ENCODE measurements at regions not wholly inside any gene's neighbourhood (a gene's known extent, or its start where the extent isn't known, plus 50 kb on each side); places are given as distances from the start of the nearest gene placed in this dataset.

DNA sequence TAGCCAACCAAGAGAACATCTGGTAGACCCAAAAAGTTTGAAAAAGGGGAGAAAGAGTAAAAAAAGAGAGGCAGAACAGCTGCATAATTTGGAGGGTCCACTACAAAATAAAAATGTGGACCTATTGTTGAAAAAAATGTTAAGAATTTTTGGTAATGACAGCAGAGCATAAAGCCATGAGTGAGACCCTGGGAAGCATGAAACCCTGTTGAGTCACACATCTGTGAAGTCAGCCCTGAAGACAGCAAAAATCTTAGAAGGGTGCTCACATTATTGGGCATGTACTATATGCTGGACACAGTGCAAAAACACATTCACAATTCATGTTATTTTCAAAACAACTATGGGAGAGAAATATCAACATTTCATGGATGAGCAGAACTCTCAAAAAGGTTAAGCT lies 56.4 kb upstream of the LIFR start (continued):
- TF ChIP-seq, protein P1, sequence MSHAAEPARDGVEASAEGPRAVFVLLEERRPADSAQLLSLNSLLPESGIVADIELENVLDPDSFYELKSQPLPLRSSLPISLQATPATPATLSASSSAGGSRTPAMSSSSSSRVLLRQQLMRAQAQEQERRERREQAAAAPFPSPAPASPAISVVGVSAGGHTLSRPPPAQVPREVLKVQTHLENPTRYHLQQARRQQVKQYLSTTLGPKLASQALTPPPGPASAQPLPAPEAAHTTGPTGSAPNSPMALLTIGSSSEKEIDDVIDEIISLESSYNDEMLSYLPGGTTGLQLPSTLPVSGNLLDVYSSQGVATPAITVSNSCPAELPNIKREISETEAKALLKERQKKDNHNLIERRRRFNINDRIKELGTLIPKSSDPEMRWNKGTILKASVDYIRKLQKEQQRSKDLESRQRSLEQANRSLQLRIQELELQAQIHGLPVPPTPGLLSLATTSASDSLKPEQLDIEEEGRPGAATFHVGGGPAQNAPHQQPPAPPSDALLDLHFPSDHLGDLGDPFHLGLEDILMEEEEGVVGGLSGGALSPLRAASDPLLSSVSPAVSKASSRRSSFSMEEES (CRISPR knock-in tag; IDR thresholded peaks at IDR 0.05) = no peak

DNA sequence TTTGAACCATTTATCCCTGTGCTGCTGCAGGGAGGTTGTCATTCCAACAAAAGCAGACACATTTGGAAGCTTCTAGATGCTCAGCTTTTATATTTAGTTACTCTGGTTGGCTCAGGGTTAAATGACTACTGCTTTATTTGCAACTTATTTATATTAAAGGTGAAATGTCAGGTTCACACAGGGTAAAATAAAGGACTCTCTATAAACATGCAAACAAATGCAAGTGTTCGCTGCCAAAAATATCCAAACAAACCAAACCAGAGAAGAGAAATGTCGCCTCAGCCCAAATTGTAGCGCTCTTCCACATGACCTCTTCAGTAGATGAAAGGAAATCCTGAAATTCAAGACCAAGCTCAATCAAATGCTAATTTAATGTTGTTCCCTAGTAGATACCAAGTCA lies 57.0 kb upstream of the LIFR start:
- DNase-seq (ENCODE audit: low spot score) = no peak
- no peak for FAIRE-seq
- no peak for ATAC-seq

More for the DNA sequence above, 57.0 kb upstream of the LIFR start:
- Histone ChIP-seq H3K79me2 (ENCODE audit: insufficient read depth, low read length) (no peaks in the 10 kb centered on the region), H3K36me3 (replicated peaks in 1 of 2; ENCODE audit: control insufficient read depth in 1 of 2, insufficient read depth in 2 of 2, low read length in 2 of 2) (no peaks in the 10 kb centered on the region), H3K4me3 (replicated peaks in 1 of 3; ENCODE audit: insufficient read depth in 1 of 3, low read depth in 2 of 3, low read length in 3 of 3) (no peak overlapping the region), H3K27ac (ENCODE audit: extremely low read length, insufficient read depth, low read length) (no peak overlapping the region), H3K4me2 (ENCODE audit: low read depth, low read length) (no peak overlapping the region), H3K27me3 (ENCODE audit: control insufficient read depth in 1 of 2, insufficient read depth in 2 of 2, low read length in 2 of 2) (0 out of 5 replicates have a peak, but pooled peaks cover 0 to 3% of the 10 kb centered on the region in 2 experiments), H2AFZ (ENCODE audit: low read length) (no peak overlapping the region), H4K20me1 (ENCODE audit: insufficient read depth, low read length) (no peaks in the 10 kb centered on the region), H3K9ac (ENCODE audit: insufficient read depth, low read depth, low read length) (no peak overlapping the region), H3K4me1 (ENCODE audit: insufficient read depth, low read length) (no peaks in the 10 kb centered on the region), H3K9me3 (ENCODE audit: low read length) (no peaks in the 10 kb centered on the region)
- in situ Hi-C loops (cut with HindIII; ENCODE audit: extremely low pct_ligation_motif_present, low pct_unique_long_range_greater_than_20kb) = no loop called here
- TF ChIP-seq NR1H2 (CRISPR knock-in tag; IDR thresholded peaks at IDR 0.05; ENCODE audit: borderline replicate concordance, low read depth) (no peak), ZNF709 (CRISPR knock-in tag; IDR thresholded peaks at IDR 0.05) (no peak)
- TF ChIP-seq, protein P2, sequence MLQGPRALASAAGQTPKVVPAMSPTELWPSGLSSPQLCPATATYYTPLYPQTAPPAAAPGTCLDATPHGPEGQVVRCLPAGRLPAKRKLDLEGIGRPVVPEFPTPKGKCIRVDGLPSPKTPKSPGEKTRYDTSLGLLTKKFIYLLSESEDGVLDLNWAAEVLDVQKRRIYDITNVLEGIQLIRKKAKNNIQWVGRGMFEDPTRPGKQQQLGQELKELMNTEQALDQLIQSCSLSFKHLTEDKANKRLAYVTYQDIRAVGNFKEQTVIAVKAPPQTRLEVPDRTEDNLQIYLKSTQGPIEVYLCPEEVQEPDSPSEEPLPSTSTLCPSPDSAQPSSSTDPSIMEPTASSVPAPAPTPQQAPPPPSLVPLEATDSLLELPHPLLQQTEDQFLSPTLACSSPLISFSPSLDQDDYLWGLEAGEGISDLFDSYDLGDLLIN (CRISPR knock-in tag; IDR thresholded peaks at IDR 0.05; ENCODE audit: borderline replicate concordance) = no peak
- 2% methylated on average over 3 of the region's 3 CpGs for WGBS (ENCODE audit: low lambda C conversion rate)
- POLR2A ChIA-PET = no interaction called here
- CTCF ChIA-PET (ENCODE audit: low intra/inter-chr PET ratio, low total read pairs) = no interaction called here
- intact Hi-C loops (cut with micrococcal nuclease; ENCODE audit: unreplicated experiment) = no loop called here
- BruUV-seq (replicated peaks) = no TSS peak
